ENCODE measurements at regions not wholly inside any gene's neighbourhood (a gene's known extent, or its start where the extent isn't known, plus 50 kb on each side); places are given as distances from the start of the nearest gene placed in this dataset.
"Not testable (repeated sequence)": the region's sequence is repeated elsewhere in the genome, so short reads cannot be mapped to it uniquely, and the experiment has no call there.

DNA sequence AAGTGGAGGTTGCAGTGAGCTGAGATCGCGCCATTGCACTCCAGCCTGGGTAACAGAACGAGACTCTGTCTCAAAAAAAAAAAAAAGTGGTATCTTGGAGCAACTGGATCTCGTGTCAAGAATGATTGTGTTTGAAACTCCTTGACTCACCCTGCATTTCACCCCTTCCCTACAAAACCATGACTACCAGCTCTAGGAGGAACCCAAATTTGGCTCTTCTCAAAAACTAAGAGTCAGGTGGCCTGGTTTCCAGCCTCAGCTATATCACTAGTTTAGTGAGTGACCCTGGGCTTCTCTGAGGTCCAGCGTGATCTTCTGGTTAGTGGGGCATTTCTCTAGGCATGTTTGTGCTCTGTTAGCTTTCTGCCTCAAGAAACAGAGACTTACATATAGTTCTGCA, 222.1 kb downstream of the FAM43A start:
- Histone ChIP-seq H3K36me3 (ENCODE audit: control insufficient read depth, insufficient read depth, low read length) (no peaks in the 10 kb centered on the region), H3K27me3 (replicated peaks; ENCODE audit: control insufficient read depth, insufficient read depth, low read length) (no peaks in the 10 kb centered on the region; the same call in 1 of the 2 replicates), H3K4me3 (replicated peaks; ENCODE audit: low read depth, low read length) (no peak overlapping the region)
- DNase-seq (ENCODE audit: extremely low read depth, insufficient read length), result no peak
- TF ChIP-seq CTCF (IDR thresholded peaks at IDR 0.05; ENCODE audit: insufficient read depth, low read length, poor library complexity, severe bottlenecking), result no peak

DNA sequence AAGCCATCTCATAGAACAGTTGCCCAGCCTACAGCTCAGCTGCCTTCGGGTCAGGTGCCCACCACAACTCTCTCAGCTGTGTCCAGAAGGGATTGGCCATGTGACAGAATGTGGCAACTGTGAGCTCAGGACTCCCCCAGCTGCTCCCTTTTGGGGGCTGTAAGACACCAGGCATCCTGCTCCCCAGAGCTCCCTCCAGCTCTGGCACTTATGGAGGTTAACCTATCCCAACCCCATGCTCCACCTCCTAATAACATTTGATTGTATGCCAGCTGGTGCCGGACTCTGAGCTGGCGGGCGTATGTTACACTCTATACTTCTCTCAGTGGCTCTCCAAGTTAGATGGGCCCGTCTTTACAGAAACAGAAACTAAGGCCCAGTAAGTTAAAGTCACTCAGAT, 222.8 kb downstream of the FAM43A start:
- H3K4me3 ChIP-seq (replicated peaks; ENCODE audit: low read depth, low read length), result no peak overlapping the region
- no peak for TF ChIP-seq CTCF (IDR thresholded peaks at IDR 0.05; ENCODE audit: insufficient read depth, low read length, poor library complexity, severe bottlenecking)
- no peak for DNase-seq (ENCODE audit: extremely low read depth, insufficient read length)
- H3K36me3 ChIP-seq (ENCODE audit: control insufficient read depth, insufficient read depth, low read length), result no peaks in the 10 kb centered on the region
- H3K27me3 ChIP-seq (replicated peaks; ENCODE audit: control insufficient read depth, insufficient read depth, low read length), result no peaks in the 10 kb centered on the region; the same call in 1 of the 2 replicates

DNA sequence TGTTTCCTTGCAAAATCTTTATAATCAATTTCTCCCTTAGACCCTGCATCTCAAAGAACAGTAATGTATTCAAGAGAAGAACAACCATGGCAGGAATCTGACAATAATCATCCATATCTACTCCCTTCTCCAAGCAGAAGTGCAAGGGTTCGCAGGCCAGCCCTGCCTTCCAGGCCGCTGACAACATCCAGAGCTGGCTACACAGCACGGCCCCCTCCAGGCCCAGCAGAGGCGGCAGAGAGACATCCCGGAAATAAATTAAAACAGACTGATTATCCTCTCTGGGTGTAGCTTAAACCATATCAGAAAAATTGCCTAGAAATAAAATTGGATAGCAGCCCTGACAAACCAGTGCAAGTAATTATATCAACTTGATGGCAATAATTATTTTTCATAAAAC, 223.3 kb downstream of the FAM43A start:
- no peaks in the 10 kb centered on the region for H3K36me3 ChIP-seq (ENCODE audit: control insufficient read depth, insufficient read depth, low read length)
- H3K4me3 ChIP-seq (replicated peaks; ENCODE audit: low read depth, low read length), result no peak overlapping the region
- H3K27me3 ChIP-seq (replicated peaks; ENCODE audit: control insufficient read depth, insufficient read depth, low read length), result no peaks in the 10 kb centered on the region; the same call in 1 of the 2 replicates
- no peak for TF ChIP-seq CTCF (IDR thresholded peaks at IDR 0.05; ENCODE audit: insufficient read depth, low read length, poor library complexity, severe bottlenecking)
- DNase-seq (ENCODE audit: extremely low read depth, insufficient read length), result no peak

GRCh38 chr3:194910414-194910984, 224.8 kb downstream of the FAM43A start:
- TF ChIP-seq CTCF (IDR thresholded peaks at IDR 0.05; ENCODE audit: insufficient read depth, low read length, poor library complexity, severe bottlenecking), result no peak
- Histone ChIP-seq H3K27me3 (replicated peaks; ENCODE audit: control insufficient read depth, insufficient read depth, low read length) (no peaks in the 10 kb centered on the region; the same call in 1 of the 2 replicates), H3K4me3 (replicated peaks; ENCODE audit: low read depth, low read length) (no peak overlapping the region), H3K36me3 (ENCODE audit: control insufficient read depth, insufficient read depth, low read length) (no peaks in the 10 kb centered on the region)
- no peak for DNase-seq (ENCODE audit: extremely low read depth, insufficient read length)

GRCh38 chr3:194913316-194913715, 227.6 kb downstream of the FAM43A start:
- Histone ChIP-seq H3K27me3 (replicated peaks; ENCODE audit: control insufficient read depth, insufficient read depth, low read length) (no peaks in the 10 kb centered on the region; the same call in 1 of the 2 replicates), H3K4me3 (replicated peaks; ENCODE audit: low read depth, low read length) (no peak overlapping the region), H3K36me3 (ENCODE audit: control insufficient read depth, insufficient read depth, low read length) (no peaks in the 10 kb centered on the region)
- TF ChIP-seq CTCF (IDR thresholded peaks at IDR 0.05; ENCODE audit: insufficient read depth, low read length, poor library complexity, severe bottlenecking), result no peak
- no peak for DNase-seq (ENCODE audit: extremely low read depth, insufficient read length)

DNA sequence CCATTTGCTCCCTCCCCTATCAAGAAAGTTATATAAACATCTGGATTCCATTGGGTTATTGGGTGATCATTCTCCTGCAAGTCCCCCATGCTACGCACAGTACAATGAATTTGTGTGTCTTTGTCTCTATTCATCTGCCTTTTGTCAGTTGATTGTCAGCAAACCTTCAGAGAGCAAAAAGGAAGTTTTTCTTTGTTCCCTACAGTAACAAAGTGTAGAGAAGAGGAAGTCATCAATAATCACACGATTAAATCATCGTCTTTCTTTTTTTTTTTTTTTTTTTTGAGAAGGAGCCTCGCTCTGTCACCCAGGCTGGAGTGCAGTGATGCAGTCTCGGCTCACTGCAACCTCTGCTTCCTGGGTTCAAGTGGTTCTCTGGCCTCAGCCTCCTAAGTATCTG, 239.2 kb downstream of the FAM43A start:
- not testable (repeated sequence) for H3K4me3 ChIP-seq (replicated peaks; ENCODE audit: low read depth, low read length); H3K27me3 ChIP-seq (replicated peaks; ENCODE audit: control insufficient read depth, insufficient read depth, low read length); H3K36me3 ChIP-seq (ENCODE audit: control insufficient read depth, insufficient read depth, low read length); DNase-seq (ENCODE audit: extremely low read depth, insufficient read length)
